H1 (cell line): ENCODE measurements at regions not wholly inside any gene's neighbourhood (a gene's known extent, or its start where the extent isn't known, plus 50 kb on each side); places are given as distances from the start of the nearest gene placed in this dataset.

Experiments used
- CTCF ChIA-PET: fragments of 300-600 bp; sonication (Branson Sonifier 250); formaldehyde crosslinking; loops from one replicate; lab custom pipeline; 2021; ENCODE audit not compliant: partially characterized antibody; lab: Charles Lee
- POLR2A ChIA-PET: fragments of 300-600 bp; sonication (Branson Sonifier 250); formaldehyde crosslinking; loops from one replicate; lab custom pipeline; 2021; ENCODE audit warnings: inconsistent platforms; ENCODE audit not compliant: partially characterized antibody; lab: Charles Lee
- DNase-seq, 2 experiments: peaks; one replicate each; pipeline versions ENCODE4 v3.0.0 to v3.0.0-alpha.2; 2010 to 2022; ENCODE audit warnings: low spot score in 2 of 2, low read depth in 1 of 2, mixed read lengths in 1 of 2
- FAIRE-seq: peaks from 2 replicates; lab custom pipeline; 2011; peaks lifted over from hg19 to GRCh38; lab: Jason Lieb, UNC
- H2AFZ ChIP-seq: 2 replicates; pipeline ENCODE4 v1.8.1; 2012; ENCODE audit warnings: low read length, inconsistent platforms
- H2AK5ac ChIP-seq: 2 replicates; pipeline ENCODE4 v1.6.1; 2013; ENCODE audit warnings: low read depth, low read length
- H2BK120ac ChIP-seq: replicated peaks from 2 replicates; pipeline ENCODE3; 2013; ENCODE audit warnings: low read depth, low read length, inconsistent platforms
- H2BK12ac ChIP-seq: 2 replicates; pipeline ENCODE4 v1.6.1; 2013; ENCODE audit warnings: low read depth, low read length
- H2BK15ac ChIP-seq: 2 replicates; pipeline ENCODE4 v1.6.1; 2013; ENCODE audit warnings: low read length
- H2BK20ac ChIP-seq: 2 replicates; pipeline ENCODE4 v1.6.1; 2013; ENCODE audit warnings: low read length
- H2BK5ac ChIP-seq: 2 replicates; pipeline ENCODE4 v1.6.1; 2013; ENCODE audit warnings: low read depth, low read length
- H3K14ac ChIP-seq: 2 replicates; pipeline ENCODE4 v1.6.1; 2013; ENCODE audit warnings: inconsistent platforms; ENCODE audit not compliant: insufficient read length
- H3K18ac ChIP-seq: 2 replicates; pipeline ENCODE4 v1.6.1; 2013; ENCODE audit warnings: low read length; ENCODE audit errors: extremely low read depth
- H3K23ac ChIP-seq: 2 replicates; pipeline ENCODE4 v1.6.1; 2013; ENCODE audit warnings: inconsistent platforms; ENCODE audit not compliant: insufficient read length
- H3K23me2 ChIP-seq: 2 replicates; pipeline ENCODE4 v1.6.1; 2013; ENCODE audit warnings: low read depth, low read length
- H3K27ac ChIP-seq: 2 replicates; pipeline ENCODE4 v1.6.1; 2011; ENCODE audit warnings: low read depth, low read length, inconsistent platforms
- H3K27me3 ChIP-seq, 4 experiments: replicated peaks in 1 of 4; 1 replicate in 1 of 4; 2 replicates in 3 of 4; pipeline versions ENCODE4 v1.6.1 to v1.8.1; 2011 to 2013; ENCODE audit warnings: low read length in 3 of 4, mild to moderate bottlenecking in 3 of 4, inconsistent platforms in 2 of 4, mixed read lengths in 2 of 4, moderate library complexity in 1 of 4; ENCODE audit not compliant: control insufficient read depth in 3 of 4, insufficient read depth in 3 of 4; ENCODE audit errors: extremely low read depth in 1 of 4
- H3K36me3 ChIP-seq, 4 experiments: 2 replicates each; pipeline versions ENCODE4 v1.6.1 to v1.8.1; 2011 to 2013; ENCODE audit warnings: mild to moderate bottlenecking in 4 of 4, low read length in 3 of 4, moderate library complexity in 2 of 4, control low read depth in 1 of 4, inconsistent platforms in 1 of 4; ENCODE audit not compliant: insufficient read depth in 4 of 4, control insufficient read depth in 2 of 4
- H3K4ac ChIP-seq: replicated peaks from 2 replicates; pipeline ENCODE3; 2013; ENCODE audit warnings: low read length, low read depth, mixed read lengths, inconsistent platforms; ENCODE audit not compliant: insufficient read length
- H3K4me1 ChIP-seq, 4 experiments: replicated peaks in 1 of 4; 1 replicate in 1 of 4; 2 replicates in 3 of 4; pipeline versions ENCODE4 v1.6.1 to v1.8.1; 2011 to 2013; ENCODE audit warnings: low read length in 3 of 4, inconsistent platforms in 2 of 4, mixed read lengths in 1 of 4; ENCODE audit not compliant: insufficient read depth in 4 of 4, control insufficient read depth in 3 of 4
- H3K4me2 ChIP-seq, 2 experiments: 2 replicates each; pipeline versions ENCODE4 v1.6.1 to v1.8.1; 2011 to 2013; ENCODE audit warnings: low read depth in 2 of 2, low read length in 2 of 2, control low read depth in 1 of 2, inconsistent platforms in 1 of 2, mild to moderate bottlenecking in 1 of 2; ENCODE audit not compliant: insufficient read depth in 1 of 2
- H3K4me3 ChIP-seq, 4 experiments: fragments of 200-600, 300-600 bp in 1 of 4; sonication (generic), shearing (Covaris generic), sonication (Bioruptor Twin) in 1 of 4; 2 replicates each; pipeline versions ENCODE4 v1.5.1 to v1.8.1; 2011 to 2016; ENCODE audit warnings: low read length in 4 of 4, low read depth in 3 of 4, control low read depth in 2 of 4, inconsistent platforms in 2 of 4, mild to moderate bottlenecking in 2 of 4, mixed read lengths in 1 of 4, moderate library complexity in 1 of 4; ENCODE audit not compliant: insufficient read depth in 2 of 4; ENCODE audit errors: extremely low read depth in 1 of 4
- H3K56ac ChIP-seq: replicated peaks from 2 replicates; pipeline ENCODE3; 2013; ENCODE audit warnings: low read depth, mild to moderate bottlenecking, mixed read lengths, low read length, inconsistent platforms; ENCODE audit not compliant: insufficient read length
- H3K79me1 ChIP-seq: 2 replicates; pipeline ENCODE4 v1.6.1; 2013; ENCODE audit warnings: low read depth, low read length, control low read depth
- H3K79me2 ChIP-seq, 2 experiments: 2 replicates each; pipeline versions ENCODE4 v1.6.1 to v1.8.1; 2012 to 2013; ENCODE audit warnings: low read length in 2 of 2, mild to moderate bottlenecking in 2 of 2, inconsistent platforms in 1 of 2; ENCODE audit not compliant: insufficient read depth in 2 of 2, control insufficient read depth in 1 of 2
- H3K9ac ChIP-seq, 4 experiments: replicated peaks in 1 of 4; 1 replicate in 1 of 4; 2 replicates in 3 of 4; pipeline versions ENCODE4 v1.6.1 to v1.8.1; 2011 to 2013; ENCODE audit warnings: low read depth in 3 of 4, low read length in 3 of 4, control low read depth in 2 of 4, mild to moderate bottlenecking in 2 of 4, moderate library complexity in 2 of 4, inconsistent platforms in 1 of 4; ENCODE audit errors: extremely low read depth in 1 of 4
- H3K9me3 ChIP-seq, 2 experiments: 2 replicates each; pipeline versions ENCODE4 v1.6.1 to v1.8.1; 2012 to 2013; ENCODE audit warnings: mild to moderate bottlenecking in 2 of 2, moderate library complexity in 2 of 2, control low read depth in 1 of 2, inconsistent platforms in 1 of 2, low read depth in 1 of 2, low read length in 1 of 2, mixed read lengths in 1 of 2; ENCODE audit not compliant: insufficient read depth in 2 of 2
- H4K20me1 ChIP-seq, 2 experiments: replicated peaks in 1 of 2; 2 replicates each; pipeline versions ENCODE3 to v1.8.1; 2011 to 2013; ENCODE audit warnings: inconsistent platforms in 2 of 2, low read length in 2 of 2, mild to moderate bottlenecking in 1 of 2; ENCODE audit not compliant: insufficient read depth in 2 of 2, control insufficient read depth in 1 of 2
- H4K5ac ChIP-seq: 2 replicates; pipeline ENCODE4 v1.6.1; 2013; ENCODE audit warnings: low read length, low read depth, mixed read lengths, inconsistent platforms; ENCODE audit not compliant: insufficient read length
- H4K8ac ChIP-seq: 2 replicates; pipeline ENCODE4 v1.8.0; 2013; ENCODE audit warnings: mild to moderate bottlenecking, moderate library complexity, low read length, inconsistent platforms; ENCODE audit not compliant: insufficient read depth; ENCODE audit errors: extremely low read depth
- H4K91ac ChIP-seq: replicated peaks from 2 replicates; pipeline ENCODE3; 2013; ENCODE audit warnings: low read length, mixed read lengths, inconsistent platforms; ENCODE audit not compliant: insufficient read length
- EP300 ChIP-seq, 2 experiments: IDR thresholded peaks; 1 replicate in 1 of 2; 2 replicates in 1 of 2; pipeline ENCODE4 v1.6.1; 2011 to 2012; ENCODE audit warnings: low read depth in 2 of 2, low read length in 2 of 2, mild to moderate bottlenecking in 2 of 2, borderline replicate concordance in 1 of 2, inconsistent platforms in 1 of 2, moderate library complexity in 1 of 2
- JUN ChIP-seq: IDR thresholded peaks from 2 replicates; pipeline ENCODE4 v1.6.1; 2011; ENCODE audit warnings: low read depth, mild to moderate bottlenecking, improper control_type of control experiment, low read length
- NRF1 ChIP-seq: IDR thresholded peaks from 2 replicates; pipeline ENCODE4 v1.6.1; 2011; ENCODE audit warnings: mild to moderate bottlenecking, low read depth, low read length, improper control_type of control experiment
- POLR2A ChIP-seq, 2 experiments: IDR thresholded peaks; 1 replicate in 1 of 2; 2 replicates in 1 of 2; pipeline ENCODE4 v1.6.1; 2011; ENCODE audit warnings: low read depth in 2 of 2, low read length in 2 of 2, mild to moderate bottlenecking in 2 of 2; ENCODE audit errors: control extremely low read depth in 1 of 2
- RBBP5 ChIP-seq: IDR thresholded peaks from 2 replicates; pipeline ENCODE4 v1.7.1; 2012; ENCODE audit warnings: low read depth, mild to moderate bottlenecking, inconsistent platforms, low read length, moderate library complexity, borderline replicate concordance
- WGBS, 2 experiments: shearing (Covaris generic) in 1 of 2; methylation state at CpG; one replicate each; pipeline versions ENCODE4 v1.1.6 to v1.1.7; 2013 to 2015; ENCODE audit warnings: low lambda C conversion rate in 2 of 2, mixed read lengths in 2 of 2, inconsistent platforms in 1 of 2, low coverage in 1 of 2, missing lambda C conversion rate in 1 of 2; ENCODE audit not compliant: insufficient replicate concordance in 2 of 2, insufficient coverage in 1 of 2, insufficient read length in 1 of 2; ENCODE audit errors: extremely low coverage in 1 of 2, missing lambda C conversion rate in 1 of 2; 5-methylcytosine and 5-hydroxymethylcytosine counted together

GRCh38 chr13:89113744-89114143, 1442.6 kb downstream of the SLITRK5 start:
- H3K4me1 ChIP-seq, result peaks cover 0 to 13% (median 3%) of the 10 kb centered on the region in 4 experiments; a peak in 2 of 7 replicates
- DNase-seq (no peak), FAIRE-seq (peak; percentile 7)
- H3K56ac ChIP-seq, result peak overlapping the region; percentile 21
- no peak overlapping the region for H2BK12ac ChIP-seq
- WGBS, 2 experiments, result 16% methylated on average over 5 of the region's 5 CpGs; no CpG with 5 or more reads in 1 of the 2 experiments
- no peak overlapping the region for H3K14ac ChIP-seq
- no peaks in the 10 kb centered on the region for H3K9me3 ChIP-seq
- H2BK20ac ChIP-seq, result no peak overlapping the region
- H2BK5ac ChIP-seq, result no peak overlapping the region
- H3K27ac ChIP-seq, result no peak overlapping the region
- no peaks in the 10 kb centered on the region; the same call in 1 of the 2 replicates for H3K23me2 ChIP-seq
- no peak overlapping the region for H3K4ac ChIP-seq
- no peak overlapping the region for H2BK120ac ChIP-seq
- H3K18ac ChIP-seq, result no peak overlapping the region; the same call in 1 of the 2 replicates
- no peaks in the 10 kb centered on the region for H3K27me3 ChIP-seq
- no peak overlapping the region for H2AFZ ChIP-seq
- H2AK5ac ChIP-seq, result no peak overlapping the region
- H3K9ac ChIP-seq, result no peak overlapping the region
- no peak overlapping the region; a peak in 1 of 8 replicates for H3K4me3 ChIP-seq
- H3K4me2 ChIP-seq, result peak overlapping the region; percentile 3 to 50; a peak in 2 of 4 replicates
- no peaks in the 10 kb centered on the region for H3K79me1 ChIP-seq
- POLR2A ChIA-PET, result no interaction called here
- H4K5ac ChIP-seq, result peak overlapping the region; percentile 94
- H4K91ac ChIP-seq, result no peak overlapping the region
- H4K20me1 ChIP-seq, result no peaks in the 10 kb centered on the region
- no peak overlapping the region for H2BK15ac ChIP-seq
- CTCF ChIA-PET, result interaction anchor here (0.6 to 1.3 kb wide), 3 partner anchors 16 to 1753 kb away, joined by 3 to 4 read pairs (median 4); no protein-coding TSS in a partner anchor
- H3K36me3 ChIP-seq, result no peaks in the 10 kb centered on the region
- TF ChIP-seq EP300 (IDR thresholded peaks at IDR 0.05; ENCODE audit: borderline replicate concordance in 1 of 2, low read depth in 2 of 2, low read length in 2 of 2), result peak in 1 of 2 experiments; percentile 30; a peak in 1 of 3 replicates
- no peak for TF ChIP-seq NRF1
- no peak for TF ChIP-seq JUN
- TF ChIP-seq RBBP5, result no peak
- TF ChIP-seq POLR2A (IDR thresholded peaks at IDR 0.05; ENCODE audit: control extremely low read depth in 1 of 2, low read depth in 2 of 2, low read length in 2 of 2), result no peak
- H4K8ac ChIP-seq, result no peak overlapping the region
- H3K79me2 ChIP-seq, result no peaks in the 10 kb centered on the region
- H3K23ac ChIP-seq, result no peak overlapping the region
